SK-MEL-5 (cell line): ENCODE measurements at regions not wholly inside any gene's neighbourhood (a gene's known extent, or its start where the extent isn't known, plus 50 kb on each side); places are given as distances from the start of the nearest gene placed in this dataset.

Source experiments
- DNase-seq: peaks from one replicate; pipeline ENCODE4 v3.0.0-alpha.2; 2016; ENCODE audit warnings: low read depth, low spot score
- in situ Hi-C: cut with HindIII; loops from 2 replicates; pipeline ENCODE4 v1.10.0; 2016; ENCODE audit warnings: low sequenced_read_pairs, high pct_unique_total_duplicates, low pct_unique_long_range_greater_than_20kb

DNA sequence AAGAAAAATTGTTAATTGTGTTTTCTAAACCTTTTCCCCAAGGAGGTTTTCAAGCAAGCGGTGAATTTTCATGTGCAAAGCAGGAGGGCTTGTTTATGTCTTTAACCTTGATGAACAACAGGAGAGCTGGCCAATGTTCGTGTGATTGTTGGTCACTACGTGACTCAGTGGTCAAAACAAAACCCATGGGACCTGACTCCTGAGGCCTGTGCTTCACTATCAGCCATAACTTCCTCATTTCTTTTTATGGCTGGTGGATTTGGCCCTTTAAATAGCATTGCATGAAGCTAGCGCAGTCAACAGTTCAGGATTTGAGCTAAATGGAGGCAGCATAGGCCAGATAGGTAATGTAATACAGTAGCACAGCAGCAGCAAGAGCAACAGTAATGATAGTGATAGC, 80.5 kb downstream of the MID1IP1 start:
- in situ Hi-C loops, result no loop called here
- no peak for DNase-seq

DNA sequence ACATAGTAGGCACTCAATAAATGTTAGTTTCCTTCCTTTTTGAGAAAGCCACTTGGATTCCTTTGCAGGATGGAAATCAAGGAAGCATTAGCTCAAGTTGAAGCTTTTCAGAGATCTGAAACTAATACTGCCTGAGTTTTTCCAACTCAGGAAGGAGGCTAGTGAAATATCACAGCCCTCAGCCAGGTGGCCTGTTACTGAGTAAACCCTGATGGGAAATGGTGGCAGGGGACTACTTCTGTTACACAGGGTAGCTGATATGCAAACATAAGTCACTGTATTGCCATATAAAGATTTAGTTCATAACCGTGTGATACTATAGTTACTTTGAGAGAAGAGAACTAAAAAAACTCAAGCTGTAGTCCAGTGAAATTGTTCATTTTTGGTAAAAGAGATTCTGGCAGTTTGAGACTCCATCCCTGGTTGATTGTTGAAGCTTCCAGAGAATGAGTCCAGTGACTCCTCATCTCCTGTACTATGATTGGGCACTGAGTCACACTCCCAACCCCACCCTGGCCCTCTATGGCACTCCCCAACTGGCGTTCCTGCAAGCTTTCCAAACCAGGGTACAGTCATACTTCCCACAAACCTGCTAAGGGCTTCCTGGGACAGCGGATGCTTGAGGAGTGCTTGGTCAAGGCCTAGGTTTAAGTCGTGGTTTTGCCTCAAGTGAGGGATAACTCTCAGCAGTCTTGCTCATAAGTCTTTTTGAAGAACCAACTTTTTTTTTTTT, 81.8 kb downstream of the MID1IP1 start:
- in situ Hi-C loops, result no loop called here
- DNase-seq, result no peak

GRCh38 chrX:38886112-38886511, 84.9 kb downstream of the MID1IP1 start:
- no peak for DNase-seq
- in situ Hi-C loops, result no loop called here

- in situ Hi-C loops, result no loop called here
- DNase-seq, result no peak
Observed at GRCh38 chrX:38887222-38887621, 86.0 kb downstream of the MID1IP1 start.

DNA sequence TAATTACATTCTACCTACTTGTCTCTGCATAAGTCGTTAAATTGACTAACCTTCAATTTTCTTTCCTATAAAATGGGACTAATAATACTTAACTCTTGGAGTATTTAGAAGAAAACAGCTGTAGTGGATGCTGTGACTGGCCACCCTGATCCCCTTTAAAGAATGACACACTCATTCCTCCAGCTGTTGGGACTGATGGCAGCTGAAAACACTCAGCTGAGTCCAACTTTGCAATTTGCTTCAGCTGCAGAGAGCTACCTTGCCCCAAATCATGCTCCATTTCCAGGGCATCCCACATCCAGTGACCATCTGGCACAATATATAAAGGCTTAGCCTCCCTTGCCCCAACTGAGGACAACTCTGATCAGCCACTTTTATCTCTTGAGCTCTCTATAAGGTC, 89.1 kb downstream of the MID1IP1 start:
- in situ Hi-C loops, result no loop called here
- DNase-seq, result no peak

DNA sequence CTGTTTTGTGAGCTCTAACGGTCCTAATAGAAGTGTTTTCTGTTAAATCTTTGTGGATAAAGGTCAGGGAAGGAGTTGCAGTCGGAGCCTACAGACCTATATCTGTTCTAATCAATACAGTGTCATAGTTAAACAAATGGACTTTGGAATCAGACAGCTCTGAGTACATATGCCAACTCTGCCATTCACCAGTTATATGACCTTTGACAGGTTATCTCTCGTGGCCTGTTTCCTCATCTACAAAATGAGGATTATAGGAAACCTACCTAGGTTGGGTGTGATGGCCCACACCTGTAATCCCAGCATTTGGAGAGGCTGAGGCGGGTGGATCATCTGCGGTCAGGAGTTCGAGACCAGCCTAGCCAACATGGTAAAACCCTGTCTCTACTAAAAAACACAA, 89.7 kb downstream of the MID1IP1 start:
- DNase-seq, result no peak
- in situ Hi-C loops, result no loop called here

DNA sequence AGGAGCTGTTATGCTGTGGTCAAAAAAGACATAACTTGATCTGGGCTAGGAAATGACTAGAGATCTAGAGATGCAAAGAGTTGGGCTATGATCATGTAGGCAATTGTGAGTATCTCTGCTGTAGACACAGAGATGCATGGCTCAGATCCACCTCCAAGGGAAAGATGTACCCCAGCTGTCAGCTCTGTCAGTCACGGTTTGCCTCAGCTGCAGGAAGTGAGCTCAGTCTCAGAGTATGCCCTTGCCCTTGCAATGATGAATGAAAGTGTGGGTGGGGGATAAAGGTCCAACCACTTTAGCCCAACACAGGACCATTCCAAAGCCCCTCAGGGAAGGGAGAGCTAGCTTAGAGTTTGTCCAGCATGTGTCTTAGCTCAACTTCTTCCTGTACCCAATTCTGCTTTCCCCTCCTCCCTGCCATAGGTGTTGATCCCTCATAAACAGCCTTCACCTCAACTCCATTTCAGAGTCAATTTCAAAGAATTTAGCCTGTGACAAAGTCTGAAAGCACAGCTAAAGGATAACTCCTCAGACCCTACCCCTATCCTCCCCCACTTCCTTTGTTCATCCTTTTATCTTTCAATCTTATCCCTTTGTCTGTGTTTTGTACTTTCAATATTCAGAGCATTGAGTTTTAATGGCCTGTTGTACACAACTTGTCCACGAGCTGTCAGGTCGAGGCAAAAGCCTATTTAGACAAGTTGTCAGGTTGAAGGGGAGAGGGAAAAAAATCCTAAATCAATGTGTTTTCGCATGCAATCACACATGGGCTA, 90.6 kb downstream of the MID1IP1 start:
- in situ Hi-C loops, result no loop called here
- no peak for DNase-seq

- DNase-seq, result no peak
- in situ Hi-C loops, result no loop called here
Observed at GRCh38 chrX:38893441-38893840, 92.2 kb downstream of the MID1IP1 start.

DNA sequence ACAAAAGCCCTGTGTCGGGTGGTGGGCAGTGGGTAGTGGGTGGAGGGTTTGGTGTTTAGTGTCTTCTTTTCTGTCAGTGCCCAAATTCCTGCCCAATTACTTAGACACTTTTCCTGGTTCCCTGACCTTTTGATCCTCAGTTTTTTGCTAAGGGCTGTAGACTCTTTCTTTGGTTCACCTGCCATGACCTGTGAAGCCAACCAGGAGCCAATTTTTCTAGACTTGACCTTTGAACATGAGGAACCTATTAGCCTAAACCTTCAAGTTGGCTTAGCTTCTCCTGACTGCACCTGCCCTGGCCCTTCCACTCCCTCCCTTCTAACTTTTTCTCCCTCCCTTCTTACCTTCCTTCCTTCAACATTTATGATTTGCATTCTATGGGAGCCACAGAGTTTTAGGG, 94.5 kb downstream of the MID1IP1 start:
- no peak for DNase-seq
- in situ Hi-C loops, result no loop called here

DNA sequence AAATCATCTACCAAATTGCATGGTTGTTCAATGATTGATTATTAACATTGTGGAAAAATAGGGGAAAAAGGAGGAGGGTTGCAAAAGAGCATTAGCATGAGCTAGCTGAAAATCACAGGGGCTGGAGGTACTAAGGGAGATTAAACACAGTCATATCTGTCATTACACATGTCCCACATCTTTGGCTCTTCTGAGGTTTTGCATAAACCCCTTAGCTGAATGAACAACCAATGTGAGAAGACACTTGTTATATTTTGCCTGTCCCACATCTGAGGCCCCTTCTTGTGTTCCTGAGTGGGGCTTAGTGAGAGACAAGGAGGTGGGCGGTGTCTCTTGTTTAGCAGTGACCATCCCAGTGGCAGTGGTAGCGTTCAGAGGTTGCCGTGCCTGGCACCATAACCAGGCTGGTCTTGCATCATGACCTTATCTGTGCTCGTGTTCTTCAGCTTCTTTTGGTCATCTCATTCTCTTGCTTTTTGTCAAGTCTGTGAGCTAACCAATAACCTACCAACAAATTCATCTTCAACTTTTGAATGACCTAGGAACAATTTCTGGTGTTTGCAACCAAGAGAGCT, 95.6 kb downstream of the MID1IP1 start:
- no peak for DNase-seq
- in situ Hi-C loops, result no loop called here

- in situ Hi-C loops, result no loop called here
- DNase-seq, result no peak
Observed at GRCh38 chrX:38898261-38898660, 97.0 kb downstream of the MID1IP1 start.

GRCh38 chrX:38899650-38900049, 98.4 kb downstream of the MID1IP1 start:
- no peak for DNase-seq
- in situ Hi-C loops, result no loop called here

DNA sequence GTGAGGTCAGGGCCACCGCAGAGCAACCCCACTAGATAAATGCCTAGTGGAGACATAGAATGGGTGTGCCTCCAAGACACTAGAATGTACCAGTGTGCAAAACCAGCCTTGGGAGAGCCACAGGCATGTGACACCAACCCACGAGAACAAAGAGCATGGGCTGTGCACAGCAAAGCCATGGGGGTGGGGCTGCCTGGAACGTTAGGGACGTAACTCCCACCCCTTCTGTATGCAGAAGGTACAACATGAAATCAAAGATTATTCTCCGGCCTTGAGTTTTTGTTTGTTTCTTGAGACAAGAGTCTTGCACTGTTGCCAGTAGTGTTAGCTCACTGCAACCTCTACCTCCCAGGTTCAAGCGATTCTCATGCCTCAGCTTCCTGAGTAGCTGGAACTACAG, 99.5 kb downstream of the MID1IP1 start:
- in situ Hi-C loops, result no loop called here
- no peak for DNase-seq

GRCh38 chrX:38902972-38903492, 101.8 kb downstream of the MID1IP1 start:
- no peak for DNase-seq
- in situ Hi-C loops, result no loop called here

- in situ Hi-C loops, result no loop called here
- DNase-seq, result no peak
Observed at GRCh38 chrX:38916801-38917200, 115.5 kb downstream of the MID1IP1 start.

- in situ Hi-C loops, result no loop called here
- DNase-seq, result no peak
Observed at GRCh38 chrX:38917954-38918353, 116.7 kb downstream of the MID1IP1 start.

DNA sequence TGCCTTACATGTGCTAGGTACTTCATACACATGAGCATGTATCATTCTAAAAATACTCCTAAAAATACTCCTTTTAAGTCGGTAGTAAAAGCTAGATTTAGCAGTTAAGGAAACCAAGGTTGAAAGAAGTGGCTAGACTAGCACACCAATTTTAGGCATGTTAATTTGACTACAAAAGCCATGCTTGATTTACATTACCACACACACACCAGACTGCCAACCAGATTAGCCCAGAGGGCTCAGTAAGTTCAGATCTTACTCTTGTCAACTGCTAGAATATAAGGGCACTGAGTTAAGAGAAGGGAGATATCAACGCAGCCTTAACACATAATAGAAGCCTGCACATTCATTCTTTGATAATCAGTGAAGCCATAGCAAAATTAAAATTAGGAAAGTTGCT, 117.9 kb downstream of the MID1IP1 start:
- in situ Hi-C loops, result no loop called here
- DNase-seq, result no peak

DNA sequence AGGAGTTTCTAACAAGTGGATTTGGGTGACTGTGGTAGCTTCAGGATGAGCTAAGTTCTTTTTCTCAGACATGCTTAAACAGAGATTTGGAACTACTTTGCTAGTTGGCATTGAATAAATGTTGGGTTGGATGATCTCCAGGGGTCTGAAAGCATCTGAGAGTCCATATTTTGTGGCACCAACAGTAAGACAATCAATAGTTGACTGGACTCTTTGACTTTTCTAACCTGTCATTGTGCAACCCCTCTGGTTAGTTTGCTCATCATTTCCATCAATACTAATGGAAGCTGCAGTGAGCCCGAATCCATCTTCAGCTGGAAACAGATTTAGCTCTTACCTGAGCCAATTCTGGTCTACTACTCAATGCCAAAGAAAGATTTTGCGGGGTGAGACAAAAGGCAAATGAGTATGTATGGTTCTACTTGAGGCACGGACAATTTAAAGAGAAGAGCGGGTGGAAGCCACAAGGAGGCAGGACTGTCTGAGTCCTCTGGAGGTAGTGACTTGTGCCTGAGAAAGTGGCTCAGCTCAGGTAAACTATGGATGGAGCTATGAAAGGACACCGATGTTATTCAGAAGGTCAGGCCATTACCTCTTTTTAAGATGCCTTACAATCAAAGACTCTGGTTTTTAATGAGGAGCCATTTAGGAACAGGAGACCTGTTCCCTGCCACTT, 118.7 kb downstream of the MID1IP1 start:
- no peak for DNase-seq
- in situ Hi-C loops, result no loop called here
